HUES64 (cell line): ENCODE measurements at regions not wholly inside any gene's neighbourhood (a gene's known extent, or its start where the extent isn't known, plus 50 kb on each side); places are given as distances from the start of the nearest gene placed in this dataset.

Experiments used
- H3K27ac ChIP-seq: 2 replicates; pipeline ENCODE4 v1.7.0; 2013; ENCODE audit warnings: low read depth, low read length, inconsistent platforms
- H3K27me3 ChIP-seq: 2 replicates; pipeline ENCODE4 v1.6.1; 2013; ENCODE audit warnings: mild to moderate bottlenecking, low read length; ENCODE audit not compliant: insufficient read depth
- H3K36me3 ChIP-seq: 2 replicates; pipeline ENCODE4 v1.6.1; 2013; ENCODE audit warnings: mild to moderate bottlenecking, low read length; ENCODE audit not compliant: insufficient read depth
- H3K4me1 ChIP-seq: 2 replicates; pipeline ENCODE4 v1.6.1; 2013; ENCODE audit warnings: mild to moderate bottlenecking, low read length, moderate library complexity; ENCODE audit not compliant: insufficient read depth
- H3K4me3 ChIP-seq: 2 replicates; pipeline ENCODE4 v1.5.1; 2013; ENCODE audit warnings: mild to moderate bottlenecking, low read length, moderate library complexity
- H3K9ac ChIP-seq: 2 replicates; pipeline ENCODE4 v1.6.1; 2013; ENCODE audit warnings: mild to moderate bottlenecking, low read depth, low read length
- H3K9me3 ChIP-seq: 2 replicates; pipeline ENCODE4 v1.6.1; 2013; ENCODE audit warnings: low read depth, low read length; ENCODE audit not compliant: insufficient read depth
- WGBS: fragments of 150-250, 120-280 bp; methylation state at CpG from one replicate; pipeline ENCODE4 v1.1.7; 2013; ENCODE audit warnings: missing lambda C conversion rate; 5-methylcytosine and 5-hydroxymethylcytosine counted together

DNA sequence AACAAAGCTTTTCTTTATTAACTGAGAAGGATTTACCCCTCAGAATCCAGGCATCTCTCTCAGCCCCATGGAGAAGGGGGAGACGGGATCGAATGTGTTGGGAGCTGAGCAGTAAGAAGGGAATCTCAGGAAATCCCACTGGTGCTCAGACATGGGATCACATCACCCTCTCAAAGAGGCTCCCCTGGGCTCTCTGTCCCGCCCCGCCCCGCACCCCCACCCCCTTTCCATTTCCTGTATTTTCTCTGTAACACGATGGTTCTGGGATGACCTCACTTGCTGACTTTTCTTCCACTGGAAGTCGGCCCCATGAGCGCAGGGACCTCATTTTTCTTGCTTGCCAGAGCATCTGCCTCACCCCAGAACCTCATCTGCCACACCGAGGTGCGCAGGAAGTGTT, 96.7 kb upstream of the SLC22A11 start:
- no peaks in the 10 kb centered on the region for H3K9me3 ChIP-seq
- H3K27ac ChIP-seq = no peak overlapping the region
- WGBS = 51% methylated on average over 9 of the region's 10 CpGs
- H3K36me3 ChIP-seq = no peaks in the 10 kb centered on the region
- H3K9ac ChIP-seq = no peak overlapping the region
- H3K4me3 ChIP-seq = no peak overlapping the region
- no peaks in the 10 kb centered on the region for H3K27me3 ChIP-seq
- H3K4me1 ChIP-seq = peaks cover 8% of the 10 kb centered on the region; the same call in 1 of the 2 replicates

DNA sequence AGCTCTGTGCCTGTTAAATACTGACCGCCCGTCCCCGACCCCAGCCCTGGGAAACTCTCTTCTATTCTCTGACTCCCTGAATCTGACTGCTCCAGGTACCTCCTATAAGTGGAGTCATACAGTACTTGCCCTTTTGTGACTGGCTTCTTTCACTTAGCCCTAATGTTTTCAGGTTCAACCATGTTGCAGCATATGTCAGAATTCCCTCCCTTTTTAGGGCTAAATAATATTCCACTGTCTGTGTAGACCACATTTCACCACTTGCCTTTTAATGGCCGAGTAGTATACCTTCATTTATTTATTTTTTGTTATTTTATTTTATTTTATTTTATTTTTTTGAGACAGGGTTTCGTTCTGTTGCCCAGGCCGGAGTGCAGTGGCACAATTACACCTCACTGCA, 96.1 kb upstream of the SLC22A11 start:
- no peaks in the 10 kb centered on the region for H3K9me3 ChIP-seq
- H3K9ac ChIP-seq = no peak overlapping the region
- H3K4me1 ChIP-seq = peaks cover 8% of the 10 kb centered on the region; the same call in 1 of the 2 replicates
- H3K4me3 ChIP-seq = no peak overlapping the region
- H3K27ac ChIP-seq = no peak overlapping the region
- no peaks in the 10 kb centered on the region for H3K27me3 ChIP-seq
- WGBS = 79% methylated on average over 5 of the region's 6 CpGs
- no peaks in the 10 kb centered on the region for H3K36me3 ChIP-seq

DNA sequence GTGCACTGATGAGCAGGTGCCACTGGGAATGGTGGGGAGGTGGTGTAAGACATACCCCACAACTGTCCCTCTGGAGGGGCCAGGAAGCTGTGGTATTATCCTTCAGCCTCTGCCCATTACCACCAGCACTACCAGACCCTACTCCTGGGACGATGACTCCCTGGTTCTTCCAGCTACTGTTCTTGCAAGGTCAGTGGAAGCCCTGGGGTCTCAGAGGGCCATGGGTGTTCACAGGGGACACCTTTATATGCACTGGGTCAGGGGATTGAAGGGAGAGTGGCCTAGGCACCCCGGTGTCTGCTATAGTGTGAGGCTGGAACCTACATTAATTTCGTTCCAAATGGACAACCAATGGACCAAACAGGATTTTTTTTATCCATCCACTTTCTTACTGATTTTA, 94.7 kb upstream of the SLC22A11 start:
- WGBS = 86% methylated on average over 3 of the region's 3 CpGs
- no peaks in the 10 kb centered on the region for H3K27me3 ChIP-seq

DNA sequence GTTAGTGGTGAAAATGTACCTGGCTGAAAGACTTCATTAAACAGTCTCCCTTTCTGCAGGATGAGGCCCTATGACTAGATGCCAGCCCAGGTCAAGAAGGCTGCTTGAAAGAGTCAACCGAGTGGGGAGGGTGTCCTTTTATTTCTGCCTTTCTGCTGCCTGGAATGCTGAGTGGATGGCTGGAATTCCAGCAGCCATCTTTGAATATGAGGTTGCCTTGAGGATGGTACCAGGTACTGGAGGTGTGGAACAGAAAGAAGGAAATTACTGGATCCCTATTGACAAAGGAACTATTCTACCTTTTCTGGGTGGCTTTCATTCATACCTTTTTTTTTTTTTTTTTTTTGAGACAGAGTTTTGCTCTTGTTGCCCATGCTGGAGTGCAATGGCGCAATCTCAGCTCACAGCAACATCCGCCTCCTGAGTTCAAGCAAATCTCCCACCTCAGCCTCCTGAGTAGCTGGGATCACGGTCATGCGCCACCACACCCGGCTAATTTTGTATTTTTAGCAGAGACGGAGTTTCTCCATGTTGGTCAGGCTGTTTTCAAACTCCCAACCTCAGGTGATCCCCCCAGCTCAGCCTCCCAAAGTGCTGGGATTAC, 89.5 kb upstream of the SLC22A11 start:
- Histone ChIP-seq H3K4me3 (no peak overlapping the region), H3K4me1 (no peaks in the 10 kb centered on the region), H3K36me3 (no peaks in the 10 kb centered on the region), H3K27ac (no peak overlapping the region), H3K9me3 (no peaks in the 10 kb centered on the region), H3K9ac (no peak overlapping the region), H3K27me3 (no peaks in the 10 kb centered on the region)
- 93% methylated on average over 7 of the region's 7 CpGs for WGBS

More for the DNA sequence above, 94.7 kb upstream of the SLC22A11 start:
- H3K4me3 ChIP-seq = no peak overlapping the region
- no peaks in the 10 kb centered on the region for H3K36me3 ChIP-seq
- no peak overlapping the region for H3K9ac ChIP-seq
- H3K9me3 ChIP-seq = no peaks in the 10 kb centered on the region
- H3K27ac ChIP-seq = no peak overlapping the region
- peaks cover 8% of the 10 kb centered on the region; the same call in 1 of the 2 replicates for H3K4me1 ChIP-seq

DNA sequence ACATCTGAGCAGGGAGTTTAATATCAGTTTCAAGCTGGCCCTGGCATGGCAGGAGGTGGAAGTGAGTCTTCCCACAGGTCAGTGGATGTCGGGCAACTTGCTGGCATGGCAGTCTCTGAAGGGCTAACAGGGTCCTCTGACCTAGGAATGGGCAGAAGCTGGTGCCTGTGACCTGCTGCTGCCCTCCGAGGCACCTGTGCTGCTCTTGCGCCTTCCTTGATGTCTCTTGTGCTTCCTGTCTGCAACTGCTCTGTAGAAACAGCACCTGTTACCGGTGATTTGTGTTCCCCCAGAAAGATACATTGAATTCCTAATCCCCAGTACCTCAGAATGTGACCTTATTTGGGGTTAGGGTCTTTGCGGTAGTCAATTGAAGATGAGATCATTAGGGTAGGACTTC, 86.5 kb upstream of the SLC22A11 start:
- Histone ChIP-seq H3K9me3 (no peaks in the 10 kb centered on the region), H3K4me1 (no peaks in the 10 kb centered on the region), H3K4me3 (no peak overlapping the region), H3K27ac (no peak overlapping the region), H3K27me3 (no peaks in the 10 kb centered on the region; the same call in 1 of the 2 replicates), H3K9ac (no peak overlapping the region), H3K36me3 (no peaks in the 10 kb centered on the region)
- 69% methylated on average over 5 of the region's 5 CpGs for WGBS

DNA sequence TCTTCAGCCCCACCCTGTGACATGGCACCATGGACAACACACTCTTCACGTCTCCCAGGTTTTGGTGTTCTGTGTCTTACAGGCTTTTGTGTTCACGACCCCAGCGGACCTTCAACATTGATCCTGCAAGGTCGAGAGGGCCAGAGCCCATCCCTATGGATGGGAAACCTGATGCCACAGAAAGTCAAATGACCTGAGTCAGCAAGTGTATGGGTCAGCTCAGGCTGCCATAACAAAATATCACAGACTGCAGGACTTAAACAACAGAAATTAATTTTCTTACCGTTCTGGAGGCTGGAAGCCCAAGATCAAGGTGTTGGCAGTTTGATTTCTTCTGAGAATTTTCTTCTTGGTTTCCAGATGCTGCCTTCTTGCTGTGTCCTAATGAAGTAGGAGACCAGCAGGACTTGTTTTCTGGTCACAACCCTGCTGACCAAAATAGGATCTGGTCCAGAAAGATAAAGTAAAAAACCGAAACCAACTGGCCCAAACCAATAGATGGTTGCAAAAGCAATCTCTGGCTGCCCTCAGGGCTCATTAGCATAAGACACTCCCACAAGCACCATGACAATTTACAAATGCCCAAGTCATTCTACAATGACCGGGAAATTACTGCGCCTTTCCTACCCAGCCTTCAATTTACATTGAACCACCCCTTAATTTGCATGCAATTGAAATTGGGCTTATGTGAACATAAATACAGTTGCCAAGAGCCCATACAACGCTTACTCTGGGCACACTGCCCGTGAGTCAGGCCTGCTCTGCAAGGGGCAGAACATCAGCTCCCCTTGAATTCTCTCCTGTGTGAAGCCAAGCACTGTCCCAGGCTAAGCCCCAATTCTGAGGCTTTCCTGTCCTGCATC, 82.9 kb upstream of the SLC22A11 start:
- Histone ChIP-seq H3K36me3 (no peaks in the 10 kb centered on the region), H3K9me3 (no peaks in the 10 kb centered on the region), H3K9ac (no peak overlapping the region), H3K4me1 (no peaks in the 10 kb centered on the region), H3K27ac (no peak overlapping the region), H3K4me3 (no peak overlapping the region), H3K27me3 (no peaks in the 10 kb centered on the region; the same call in 1 of the 2 replicates)
- WGBS = 91% methylated on average over 10 of the region's 10 CpGs

DNA sequence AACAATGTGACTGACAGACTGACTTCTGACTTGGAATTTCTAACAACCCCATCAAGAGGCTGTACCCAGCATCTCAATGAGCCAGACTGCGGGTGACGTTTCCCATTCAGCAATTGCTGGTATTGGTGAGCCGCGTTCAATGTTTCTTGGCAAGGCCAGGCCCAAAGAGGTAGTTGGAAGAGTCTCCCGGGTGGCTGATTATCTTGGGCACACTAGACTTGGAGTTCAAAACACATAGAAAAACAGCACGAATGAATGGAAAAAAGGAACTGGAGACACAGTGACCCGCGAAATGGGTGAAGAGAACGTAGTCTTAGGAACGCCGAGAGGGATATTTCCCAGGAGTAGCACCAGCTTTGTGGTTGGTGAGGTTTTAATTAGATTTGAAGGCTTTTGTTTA, 81.1 kb upstream of the SLC22A11 start:
- Histone ChIP-seq H3K9ac (no peak overlapping the region), H3K36me3 (no peaks in the 10 kb centered on the region), H3K4me1 (no peaks in the 10 kb centered on the region), H3K4me3 (no peak overlapping the region), H3K27ac (no peak overlapping the region), H3K9me3 (0 out of 2 replicates have a peak, but pooled peaks cover 2% of the 10 kb centered on the region), H3K27me3 (peaks cover 2% of the 10 kb centered on the region; the same call in 1 of the 2 replicates)
- 94% methylated on average over 11 of the region's 11 CpGs for WGBS

DNA sequence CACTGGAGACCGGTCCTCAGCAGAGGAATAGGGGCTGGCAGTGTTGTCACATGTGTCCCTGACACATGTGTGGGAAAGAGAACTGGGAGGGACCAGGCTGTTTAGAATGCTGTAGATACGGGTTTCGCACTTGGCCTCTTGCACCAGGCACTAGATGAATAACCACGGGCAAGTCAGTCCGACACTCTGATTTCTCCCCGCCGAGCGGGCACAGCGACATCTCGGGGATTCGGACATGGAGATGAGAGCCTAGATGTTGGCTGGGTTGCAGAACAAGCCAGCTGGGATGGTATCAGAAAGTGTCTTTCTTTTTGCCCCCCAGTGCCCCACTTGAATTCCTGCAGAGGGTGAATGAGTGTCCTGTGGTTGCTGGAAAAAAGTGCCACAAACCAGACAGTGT, 80.6 kb upstream of the SLC22A11 start:
- H3K27me3 ChIP-seq = peaks cover 2% of the 10 kb centered on the region; the same call in 1 of the 2 replicates
- 0 out of 2 replicates have a peak, but pooled peaks cover 2% of the 10 kb centered on the region for H3K9me3 ChIP-seq
- H3K9ac ChIP-seq = no peak overlapping the region
- H3K4me1 ChIP-seq = no peaks in the 10 kb centered on the region
- H3K36me3 ChIP-seq = no peaks in the 10 kb centered on the region
- H3K4me3 ChIP-seq = no peak overlapping the region
- 95% methylated on average over 11 of the region's 11 CpGs for WGBS
- no peak overlapping the region for H3K27ac ChIP-seq

DNA sequence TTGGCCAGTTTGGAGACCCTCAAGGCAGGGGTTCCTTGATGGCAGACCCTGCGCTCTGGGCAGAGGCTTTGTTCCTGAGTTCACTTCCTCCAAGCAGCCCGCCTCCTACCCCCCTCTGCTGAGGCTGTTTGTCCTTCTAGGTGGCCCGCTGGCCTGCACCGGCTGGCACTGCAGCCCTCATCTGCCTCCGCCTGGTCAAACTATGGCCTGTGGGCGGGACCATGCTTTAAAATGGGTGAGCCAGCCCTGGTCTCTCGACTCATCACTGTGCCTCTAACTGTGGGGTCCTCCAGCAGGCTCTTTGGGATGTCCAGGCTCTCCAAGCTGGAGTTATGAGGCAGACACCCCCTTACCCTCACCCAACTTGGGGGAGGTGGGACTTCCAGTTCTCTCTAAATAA, 78.9 kb upstream of the SLC22A11 start:
- 80% methylated on average over 7 of the region's 7 CpGs for WGBS
- no peaks in the 10 kb centered on the region for H3K4me1 ChIP-seq
- 0 out of 2 replicates have a peak, but pooled peaks cover 2% of the 10 kb centered on the region for H3K9me3 ChIP-seq
- H3K4me3 ChIP-seq = no peak overlapping the region
- H3K27me3 ChIP-seq = peaks cover 2% of the 10 kb centered on the region; the same call in 1 of the 2 replicates
- no peak overlapping the region for H3K9ac ChIP-seq
- no peaks in the 10 kb centered on the region for H3K36me3 ChIP-seq
- H3K27ac ChIP-seq = no peak overlapping the region

DNA sequence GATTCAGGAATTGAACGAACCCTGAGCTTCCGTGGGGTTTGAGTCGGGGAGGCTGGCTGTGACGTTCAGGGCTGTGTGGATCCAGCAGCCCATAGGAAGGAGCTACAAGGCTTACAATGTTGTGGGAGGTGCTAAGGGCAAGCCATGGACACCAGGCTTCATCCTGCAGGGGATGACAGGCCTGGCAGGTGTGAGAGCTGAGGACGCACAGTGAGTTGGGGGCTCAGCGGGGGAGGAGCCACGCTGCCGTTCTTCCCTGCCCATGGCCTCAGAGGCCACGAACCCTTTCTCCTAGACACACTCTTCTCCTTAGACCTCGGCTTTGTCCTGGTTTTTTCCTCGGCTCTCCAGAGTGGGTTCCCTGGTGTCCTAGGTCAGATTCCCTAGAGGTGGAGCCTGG, 78.1 kb upstream of the SLC22A11 start:
- H3K4me3 ChIP-seq = no peak overlapping the region
- H3K27ac ChIP-seq = no peak overlapping the region
- peaks cover 2% of the 10 kb centered on the region; the same call in 1 of the 2 replicates for H3K27me3 ChIP-seq
- H3K9me3 ChIP-seq = 0 out of 2 replicates have a peak, but pooled peaks cover 2% of the 10 kb centered on the region
- 82% methylated on average over 11 of the region's 11 CpGs for WGBS
- no peaks in the 10 kb centered on the region for H3K4me1 ChIP-seq
- no peaks in the 10 kb centered on the region for H3K36me3 ChIP-seq
- H3K9ac ChIP-seq = no peak overlapping the region

DNA sequence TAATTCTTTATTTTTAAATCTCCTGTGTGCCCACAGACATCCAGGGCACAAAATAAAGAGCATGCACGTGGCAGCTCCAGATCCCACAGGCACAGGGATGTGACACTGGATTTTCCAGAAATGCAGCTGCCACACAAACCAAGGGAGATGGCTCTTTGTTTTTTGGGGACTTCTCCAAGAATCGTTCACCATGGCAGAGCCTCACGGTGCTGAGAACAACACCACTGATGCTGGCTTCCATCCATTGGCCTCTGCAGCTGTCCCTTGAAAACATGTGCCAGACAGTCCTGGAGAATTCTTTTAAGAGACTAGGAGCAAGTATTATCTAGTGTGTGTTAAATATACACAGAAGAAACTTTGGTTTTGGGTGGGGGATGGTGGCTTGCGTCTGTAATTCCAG, 73.2 kb upstream of the SLC22A11 start:
- Histone ChIP-seq H3K4me3 (no peak overlapping the region), H3K36me3 (no peaks in the 10 kb centered on the region), H3K27ac (no peak overlapping the region), H3K4me1 (no peaks in the 10 kb centered on the region), H3K27me3 (0 out of 2 replicates have a peak, but pooled peaks cover 2% of the 10 kb centered on the region), H3K9ac (no peak overlapping the region), H3K9me3 (0 out of 2 replicates have a peak, but pooled peaks cover 2% of the 10 kb centered on the region)
- 84% methylated on average over 4 of the region's 4 CpGs for WGBS
